ENCODE measurements at regions not wholly inside any gene's neighbourhood (a gene's known extent, or its start where the extent isn't known, plus 50 kb on each side); places are given as distances from the start of the nearest gene placed in this dataset.
"Not testable (repeated sequence)": the region's sequence is repeated elsewhere in the genome, so short reads cannot be mapped to it uniquely, and the experiment has no call there.

DNA sequence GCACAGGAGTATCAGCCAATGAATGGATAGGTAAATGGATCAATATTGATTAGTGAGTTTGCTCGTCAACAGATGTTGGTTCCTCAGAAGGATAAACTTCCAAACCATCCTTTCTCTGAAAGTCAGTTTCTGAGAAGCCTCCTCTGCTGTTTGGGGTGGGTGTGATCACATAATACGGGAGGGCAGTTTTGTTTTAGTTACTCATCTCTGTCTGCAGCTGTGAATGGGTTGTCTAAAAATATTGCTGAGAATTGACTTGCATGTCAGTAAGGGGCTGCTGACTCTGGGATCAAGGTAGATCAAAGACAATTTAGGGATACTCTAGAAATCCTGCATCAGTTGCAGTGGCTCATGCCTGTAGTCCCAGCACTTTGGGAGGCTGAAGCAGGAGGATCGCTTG is 390.8 kb upstream of the AMELY start:
- H3K4me3 ChIP-seq (ENCODE audit: low read depth, poor library complexity, severe bottlenecking), result no peak overlapping the region
- intact Hi-C loops (cut with DNase I; ENCODE audit: low total_unique reads), result no loop called here
- no peak for DNase-seq (ENCODE audit: low spot score in 2 of 2)
- 94% methylated on average over 3 of the region's 3 CpGs; no CpG with 5 or more reads in 1 of the 2 donors for WGBS, 2 donors
- no peak for TF ChIP-seq POLR2A (IDR thresholded peaks at IDR 0.05)

DNA sequence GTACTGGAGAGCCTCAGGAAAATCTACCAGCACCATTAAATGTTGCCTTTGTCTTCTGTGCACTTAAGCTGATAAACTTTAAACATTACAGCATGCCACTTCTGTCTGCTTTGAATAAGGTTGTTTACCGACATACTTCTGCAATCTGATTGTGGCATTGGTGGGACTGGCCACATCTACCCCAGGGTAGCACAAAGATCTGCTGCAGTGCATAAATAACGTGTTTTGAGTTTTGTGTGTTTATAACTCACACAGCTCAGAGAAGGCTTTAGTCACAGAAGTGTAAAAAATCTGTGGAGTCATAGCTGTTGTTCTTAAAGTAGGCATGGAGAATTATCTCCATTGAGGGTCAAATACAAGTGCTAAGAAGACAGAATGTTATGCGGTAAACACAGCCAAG is 388.4 kb upstream of the AMELY start:
- WGBS, 2 donors, result 67% methylated on average over 3 of the region's 3 CpGs; no CpG with 5 or more reads in 1 of the 2 donors
- intact Hi-C loops (cut with DNase I; ENCODE audit: low total_unique reads), result no loop called here
- DNase-seq (ENCODE audit: low spot score in 2 of 2), result no peak
- TF ChIP-seq POLR2A (IDR thresholded peaks at IDR 0.05), result no peak
- TF ChIP-seq, protein P1, sequence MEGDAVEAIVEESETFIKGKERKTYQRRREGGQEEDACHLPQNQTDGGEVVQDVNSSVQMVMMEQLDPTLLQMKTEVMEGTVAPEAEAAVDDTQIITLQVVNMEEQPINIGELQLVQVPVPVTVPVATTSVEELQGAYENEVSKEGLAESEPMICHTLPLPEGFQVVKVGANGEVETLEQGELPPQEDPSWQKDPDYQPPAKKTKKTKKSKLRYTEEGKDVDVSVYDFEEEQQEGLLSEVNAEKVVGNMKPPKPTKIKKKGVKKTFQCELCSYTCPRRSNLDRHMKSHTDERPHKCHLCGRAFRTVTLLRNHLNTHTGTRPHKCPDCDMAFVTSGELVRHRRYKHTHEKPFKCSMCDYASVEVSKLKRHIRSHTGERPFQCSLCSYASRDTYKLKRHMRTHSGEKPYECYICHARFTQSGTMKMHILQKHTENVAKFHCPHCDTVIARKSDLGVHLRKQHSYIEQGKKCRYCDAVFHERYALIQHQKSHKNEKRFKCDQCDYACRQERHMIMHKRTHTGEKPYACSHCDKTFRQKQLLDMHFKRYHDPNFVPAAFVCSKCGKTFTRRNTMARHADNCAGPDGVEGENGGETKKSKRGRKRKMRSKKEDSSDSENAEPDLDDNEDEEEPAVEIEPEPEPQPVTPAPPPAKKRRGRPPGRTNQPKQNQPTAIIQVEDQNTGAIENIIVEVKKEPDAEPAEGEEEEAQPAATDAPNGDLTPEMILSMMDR (IDR thresholded peaks at IDR 0.05), result no peak
- H3K4me3 ChIP-seq (ENCODE audit: low read depth, poor library complexity, severe bottlenecking), result no peak overlapping the region

DNA sequence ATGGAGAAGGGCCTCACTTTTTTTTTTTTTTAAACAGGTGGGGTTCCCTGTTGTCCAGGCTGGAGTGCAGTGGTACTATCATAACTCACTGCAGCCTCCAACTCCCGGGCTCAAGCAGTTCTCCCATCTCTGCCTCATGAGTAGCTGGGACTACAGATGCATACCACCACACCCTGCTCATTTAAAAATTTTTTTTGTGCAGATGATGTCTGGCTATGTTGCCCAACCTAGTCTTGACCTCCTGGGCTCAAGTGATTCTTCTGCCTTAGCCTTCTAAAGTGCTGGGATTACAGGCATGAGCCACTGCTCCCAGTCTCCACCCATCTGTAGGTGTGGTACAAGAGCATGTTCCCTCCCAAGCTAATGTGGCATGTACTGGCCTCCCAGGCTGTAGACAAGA is 380.6 kb upstream of the AMELY start:
- intact Hi-C loops (cut with DNase I; ENCODE audit: low total_unique reads), result no loop called here

DNA sequence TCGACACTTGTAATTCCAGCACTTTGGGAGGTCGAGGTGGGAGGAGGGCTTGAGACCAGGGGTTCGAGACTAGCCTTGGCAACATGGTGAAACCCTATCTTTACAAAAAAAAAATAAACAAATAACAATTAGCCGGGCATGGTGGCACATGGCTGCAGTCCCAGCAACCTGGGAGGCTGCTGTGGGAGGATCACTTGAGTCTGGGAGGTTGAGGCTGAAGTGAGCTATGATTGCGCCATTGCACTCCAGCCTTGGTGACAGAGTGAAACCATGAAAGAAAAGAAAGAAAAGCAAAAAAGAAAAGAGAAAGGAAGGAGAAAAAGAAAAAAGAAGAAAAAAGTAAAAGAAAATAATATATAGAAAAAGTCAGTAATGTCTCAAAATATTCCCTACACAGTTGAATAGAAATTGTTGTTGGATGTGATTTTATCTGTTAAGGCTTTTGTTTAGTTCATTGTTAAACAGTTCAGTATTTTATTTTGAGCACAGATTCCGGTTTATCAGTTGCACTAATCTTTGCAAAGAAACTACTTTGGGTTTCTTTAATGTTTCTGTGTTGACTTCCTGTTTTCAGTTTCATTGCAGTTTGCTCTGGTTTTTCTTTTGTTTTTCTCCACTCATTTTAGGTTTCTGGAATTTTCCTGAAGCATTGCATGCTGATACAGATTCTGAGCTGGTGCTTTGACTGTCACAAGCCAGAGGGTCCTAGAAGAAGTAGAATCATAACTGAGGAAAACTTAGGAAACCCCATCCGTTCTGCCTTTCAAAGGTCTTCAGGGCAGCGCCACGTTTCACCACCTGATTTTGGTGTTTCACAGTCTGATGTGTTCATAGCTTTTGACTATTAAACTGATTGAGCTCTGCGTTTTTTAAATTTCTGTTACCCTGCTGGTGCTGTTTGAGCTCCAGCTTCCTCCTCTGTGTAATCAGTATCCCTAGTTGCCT is 378.6 kb upstream of the AMELY start:
- intact Hi-C loops (cut with DNase I; ENCODE audit: low total_unique reads), result no loop called here
- DNase-seq (ENCODE audit: low spot score in 2 of 2), result no peak
- 77% methylated on average over 10 of the region's 10 CpGs; no CpG with 5 or more reads in 1 of the 2 donors for WGBS, 2 donors
- H3K4me3 ChIP-seq (ENCODE audit: low read depth, poor library complexity, severe bottlenecking), result no peak overlapping the region
- TF ChIP-seq POLR2A (IDR thresholded peaks at IDR 0.05), result no peak
- TF ChIP-seq, protein P1 (IDR thresholded peaks at IDR 0.05), result no peak

More for the DNA sequence above, 380.6 kb upstream of the AMELY start:
- DNase-seq (ENCODE audit: low spot score in 2 of 2), result no peak
- H3K4me3 ChIP-seq (ENCODE audit: low read depth, poor library complexity, severe bottlenecking), result no peak overlapping the region
- WGBS, 2 donors, result 88% methylated on average over 1 of the region's 1 CpG; no CpG with 5 or more reads in 1 of the 2 donors
- TF ChIP-seq, protein P1 (IDR thresholded peaks at IDR 0.05), result no peak
- TF ChIP-seq POLR2A (IDR thresholded peaks at IDR 0.05), result no peak

DNA sequence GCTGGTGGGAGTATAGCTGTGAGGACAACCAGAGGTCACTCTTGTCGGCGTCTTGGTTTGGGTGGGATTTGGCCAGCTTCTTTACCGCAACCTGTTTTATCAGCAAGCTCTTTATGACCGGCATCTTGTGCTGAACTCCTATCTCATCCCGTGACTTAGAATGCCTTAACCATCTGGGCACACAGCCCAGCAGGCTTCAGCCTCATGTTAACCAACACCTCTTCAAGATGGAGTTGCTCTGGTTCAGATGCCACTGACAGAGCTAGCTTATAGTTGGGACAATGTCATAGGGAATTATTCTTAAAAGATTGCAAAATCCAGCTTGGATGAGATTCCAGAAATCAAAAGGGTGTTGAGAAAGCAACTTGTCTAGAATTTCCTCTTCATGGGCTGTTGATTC is 377.1 kb upstream of the AMELY start:
- TF ChIP-seq, protein P1 (IDR thresholded peaks at IDR 0.05), result no peak
- TF ChIP-seq POLR2A (IDR thresholded peaks at IDR 0.05), result no peak
- 89% methylated on average over 5 of the region's 5 CpGs; no CpG with 5 or more reads in 1 of the 2 donors for WGBS, 2 donors
- intact Hi-C loops (cut with DNase I; ENCODE audit: low total_unique reads), result no loop called here
- H3K4me3 ChIP-seq (ENCODE audit: low read depth, poor library complexity, severe bottlenecking), result no peak overlapping the region
- DNase-seq (ENCODE audit: low spot score in 2 of 2), result no peak

DNA sequence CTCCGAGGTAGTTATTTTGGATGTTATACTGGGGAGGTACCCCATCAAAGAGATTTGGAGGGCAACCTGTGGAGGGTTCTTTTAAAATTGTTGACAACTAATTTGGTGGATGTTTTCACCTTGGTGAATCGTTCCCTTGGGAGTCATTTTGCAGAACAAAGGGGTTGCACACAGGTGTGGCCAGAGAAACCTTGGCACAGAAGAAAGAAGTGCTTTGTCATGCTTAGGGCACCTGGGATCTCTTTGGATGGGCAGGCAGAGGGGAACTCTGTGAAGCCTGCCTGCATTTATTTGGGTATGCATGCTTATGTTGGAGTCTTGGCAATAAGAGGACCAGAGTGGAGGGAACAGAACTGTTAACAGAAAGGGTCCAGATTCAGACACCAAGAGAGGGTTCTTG is 376.4 kb upstream of the AMELY start:
- H3K4me3 ChIP-seq (ENCODE audit: low read depth, poor library complexity, severe bottlenecking); intact Hi-C loops (cut with DNase I; ENCODE audit: low total_unique reads); DNase-seq (ENCODE audit: low spot score in 2 of 2): not testable (repeated sequence)
- 60% methylated on average over 1 of the region's 2 CpGs; no CpG with 5 or more reads in 1 of the 2 donors for WGBS, 2 donors
